MM.1S (cell line): ENCODE measurements at regions not wholly inside any gene's neighbourhood (a gene's known extent, or its start where the extent isn't known, plus 50 kb on each side); places are given as distances from the start of the nearest gene placed in this dataset.

ENCODE experiments used
- CTCF ChIP-seq: fragments of 300-600 bp; sonication (generic); IDR thresholded peaks from 2 replicates; pipeline ENCODE4 v1.5.1; 2016; ENCODE audit warnings: antibody characterized with exemption, low read length, mixed read lengths
- EZH2 ChIP-seq: fragments of 300-600 bp; sonication (generic); optimal IDR thresholded peaks from 2 replicates; pipeline ENCODE3; 2017; ENCODE audit warnings: low read depth, mild to moderate bottlenecking, antibody characterized with exemption, low read length, mixed read lengths

GRCh38 chr1:18035145-18035544 lies 72.5 kb upstream of the IGSF21 start:
- TF ChIP-seq CTCF (no peak), EZH2 (no peak)
